HG02885 (cell line): ENCODE measurements at regions not wholly inside any gene's neighbourhood (a gene's known extent, or its start where the extent isn't known, plus 50 kb on each side); places are given as distances from the start of the nearest gene placed in this dataset.

ENCODE experiments used
- ATAC-seq: cut with Tn5 transposase; IDR thresholded peaks from one replicate; pipeline ENCODE4 v1.9.1; 2021; ENCODE audit warnings: mild to moderate bottlenecking; ENCODE audit not compliant: unreplicated experiment, poor library complexity

- ATAC-seq: no peak
Measured at GRCh38 chr2:60400462-60401246, 152.8 kb downstream of the BCL11A start.

DNA sequence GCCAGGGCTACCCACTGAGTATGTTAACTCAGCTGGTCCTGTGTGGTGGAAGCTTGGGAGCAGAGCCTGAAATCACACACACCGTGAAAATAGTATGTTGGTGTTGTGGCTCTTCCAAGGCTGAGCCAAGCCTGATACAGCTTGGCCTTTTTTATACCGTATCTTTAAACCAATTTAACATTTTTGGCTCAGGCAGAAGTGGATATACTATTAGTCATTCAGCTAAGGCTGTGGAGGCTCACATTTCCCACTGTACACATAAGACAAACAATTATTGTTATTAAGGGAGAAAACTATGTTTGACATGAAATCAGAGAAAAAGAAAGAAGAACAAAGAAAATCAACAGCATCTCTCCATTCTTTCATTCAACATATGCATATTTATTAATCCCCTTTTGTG lies 159.0 kb downstream of the BCL11A start:
- no peak for ATAC-seq

GRCh38 chr2:60391649-60392375 lies 161.6 kb downstream of the BCL11A start:
- no peak for ATAC-seq

GRCh38 chr2:60391230-60391629 lies 162.2 kb downstream of the BCL11A start:
- ATAC-seq: no peak

DNA sequence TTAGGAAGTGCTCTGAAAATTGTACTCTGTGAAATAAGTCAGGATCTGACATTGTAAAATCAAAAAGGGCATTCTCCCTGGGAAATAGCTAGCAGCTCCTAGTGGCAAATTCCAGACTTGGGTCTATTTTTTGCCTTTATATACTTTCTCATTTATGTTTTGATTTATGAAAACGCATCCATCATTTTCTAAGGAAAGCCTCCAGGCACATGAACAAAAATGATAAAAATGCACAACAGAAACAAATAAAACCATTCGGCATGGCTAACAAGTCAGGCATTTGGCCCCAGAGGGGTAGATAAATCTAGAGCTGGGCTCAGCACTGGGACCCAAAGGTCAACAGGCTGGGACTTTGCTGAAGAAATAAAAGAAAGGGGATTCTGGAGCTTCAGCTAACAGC lies 167.0 kb downstream of the BCL11A start:
- no peak for ATAC-seq

DNA sequence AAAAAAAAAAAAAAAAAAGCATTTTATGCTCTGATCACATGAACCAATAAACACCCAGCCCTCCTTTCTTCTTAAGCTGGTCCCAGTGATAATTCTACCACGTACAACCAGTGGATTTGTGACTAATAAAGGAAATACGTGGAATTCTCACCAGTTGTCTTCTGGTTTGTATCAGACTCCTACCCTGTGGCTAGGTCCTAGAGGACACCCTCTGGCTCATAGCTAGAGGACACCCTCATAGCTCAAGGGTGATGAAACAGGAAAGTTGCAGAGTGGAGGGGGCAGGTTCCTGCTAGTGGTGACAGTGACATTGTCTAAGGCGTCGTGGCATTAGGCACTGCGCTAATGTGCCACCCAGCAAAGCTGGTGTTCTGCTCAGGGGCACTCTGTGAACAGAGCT lies 167.8 kb downstream of the BCL11A start:
- ATAC-seq: no peak

GRCh38 chr2:60383401-60384143 lies 169.9 kb downstream of the BCL11A start:
- ATAC-seq: no peak

GRCh38 chr2:60380411-60380810 lies 173.0 kb downstream of the BCL11A start:
- no peak for ATAC-seq

DNA sequence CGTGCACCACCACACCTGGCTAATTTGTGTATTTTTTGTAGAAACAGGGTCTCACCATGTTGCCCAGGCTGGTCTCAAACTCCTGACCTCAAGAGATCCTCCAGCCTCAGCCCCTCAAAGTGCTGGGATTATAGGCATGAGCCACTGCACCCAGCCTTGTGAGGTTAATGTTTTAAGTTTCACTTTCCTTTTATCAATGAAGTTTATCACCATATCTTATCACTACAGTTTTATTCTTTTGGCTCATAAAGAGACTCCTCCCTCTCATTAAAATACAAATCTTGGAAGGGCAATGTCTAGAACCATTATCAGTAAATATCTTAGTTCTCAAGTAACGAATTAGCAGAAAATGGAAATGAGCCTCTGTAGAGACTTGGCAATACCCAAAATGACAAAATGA lies 173.8 kb downstream of the BCL11A start:
- no peak for ATAC-seq

GRCh38 chr2:60379216-60379615 lies 174.2 kb downstream of the BCL11A start:
- ATAC-seq: no peak

- ATAC-seq: no peak
Measured at GRCh38 chr2:60377825-60378224, 175.6 kb downstream of the BCL11A start.

GRCh38 chr2:60376252-60376651 lies 177.2 kb downstream of the BCL11A start:
- no peak for ATAC-seq

- no peak for ATAC-seq
Measured at GRCh38 chr2:60371681-60372080, 181.8 kb downstream of the BCL11A start.

GRCh38 chr2:60371219-60371618 lies 182.2 kb downstream of the BCL11A start:
- ATAC-seq: no peak

DNA sequence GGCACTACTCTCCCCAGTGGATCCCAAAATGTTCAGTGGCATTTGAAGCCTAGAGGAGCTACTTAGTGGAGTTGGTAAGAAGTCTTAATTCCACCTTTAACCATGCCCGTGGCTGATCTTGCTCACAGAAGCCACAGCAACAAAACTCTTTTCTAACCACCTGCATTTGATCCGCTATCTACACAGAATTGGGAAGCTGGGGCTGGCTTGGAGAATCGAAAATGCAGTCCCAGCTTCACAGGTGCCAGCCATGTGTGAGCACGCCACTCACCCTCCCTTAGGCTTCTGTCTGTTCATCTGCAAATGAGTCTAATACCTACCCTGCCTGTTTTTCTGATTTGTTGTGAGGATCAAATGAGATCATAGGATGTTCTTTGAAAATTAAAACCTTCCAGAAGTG lies 182.6 kb downstream of the BCL11A start:
- ATAC-seq: no peak

DNA sequence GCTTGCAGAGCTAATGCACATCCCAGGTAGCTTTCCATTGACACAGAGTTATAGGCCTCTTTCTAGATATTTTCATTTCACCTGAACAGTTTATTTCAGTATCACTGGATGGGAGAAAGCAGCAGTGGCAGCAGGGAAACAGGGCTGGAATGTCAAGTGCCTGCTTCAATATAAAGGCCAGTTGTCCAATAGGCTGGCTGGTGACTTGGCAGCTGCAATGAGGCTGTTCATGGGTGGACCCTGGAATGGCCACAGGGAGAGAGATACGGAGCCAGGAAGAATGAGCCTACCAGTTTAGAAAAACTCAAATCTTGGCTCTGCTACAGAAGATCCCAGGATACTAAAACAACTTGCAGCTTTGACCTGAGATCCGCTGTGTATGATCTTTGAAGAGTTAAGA lies 185.0 kb downstream of the BCL11A start:
- ATAC-seq: no peak

GRCh38 chr2:60366135-60366712 lies 187.2 kb downstream of the BCL11A start:
- peak; percentile 57 for ATAC-seq

DNA sequence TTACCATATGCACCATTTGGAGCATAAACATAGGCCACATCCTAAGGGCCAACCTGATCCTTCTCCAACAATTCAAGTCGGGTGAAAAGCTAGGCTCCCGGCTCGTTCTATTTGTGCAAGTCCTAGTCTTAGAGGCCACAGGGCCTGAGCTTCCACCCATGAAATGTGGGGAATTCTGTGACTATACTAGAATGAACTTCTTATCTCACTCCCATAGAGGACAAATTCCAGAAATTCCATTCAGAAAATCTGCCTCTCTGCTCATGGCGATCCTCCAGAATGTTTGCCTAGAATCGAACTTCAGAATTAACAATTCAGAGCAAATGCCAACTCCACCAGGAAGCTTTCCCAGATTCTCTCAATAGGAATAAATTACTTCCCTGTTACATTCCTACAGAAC lies 187.9 kb downstream of the BCL11A start:
- ATAC-seq: no peak

- no peak for ATAC-seq
Measured at GRCh38 chr2:60364491-60364890, 189.0 kb downstream of the BCL11A start.

GRCh38 chr2:60361498-60361897 lies 192.0 kb downstream of the BCL11A start:
- no peak for ATAC-seq

DNA sequence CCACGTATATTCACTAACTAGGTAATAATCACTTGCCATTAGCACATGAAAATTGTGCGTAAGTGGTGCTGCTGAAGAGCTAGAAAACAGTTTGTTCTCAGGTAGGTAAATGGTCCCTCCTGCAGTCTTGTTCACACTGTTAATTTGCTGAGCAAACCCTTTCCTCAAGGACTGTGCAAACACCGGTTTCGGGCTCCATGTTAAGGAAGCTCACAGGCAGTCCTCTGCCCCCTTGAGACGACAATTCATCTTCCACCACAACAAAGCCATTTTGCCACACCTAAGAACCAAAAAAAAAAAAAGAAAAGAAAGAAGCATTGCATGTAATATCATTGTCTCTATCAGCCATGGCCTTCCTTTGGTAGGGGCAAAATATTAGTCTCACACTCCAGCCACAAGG lies 193.9 kb downstream of the BCL11A start:
- ATAC-seq: no peak
